ENCODE measurements at regions not wholly inside any gene's neighbourhood (a gene's known extent, or its start where the extent isn't known, plus 50 kb on each side); places are given as distances from the start of the nearest gene placed in this dataset.

DNA sequence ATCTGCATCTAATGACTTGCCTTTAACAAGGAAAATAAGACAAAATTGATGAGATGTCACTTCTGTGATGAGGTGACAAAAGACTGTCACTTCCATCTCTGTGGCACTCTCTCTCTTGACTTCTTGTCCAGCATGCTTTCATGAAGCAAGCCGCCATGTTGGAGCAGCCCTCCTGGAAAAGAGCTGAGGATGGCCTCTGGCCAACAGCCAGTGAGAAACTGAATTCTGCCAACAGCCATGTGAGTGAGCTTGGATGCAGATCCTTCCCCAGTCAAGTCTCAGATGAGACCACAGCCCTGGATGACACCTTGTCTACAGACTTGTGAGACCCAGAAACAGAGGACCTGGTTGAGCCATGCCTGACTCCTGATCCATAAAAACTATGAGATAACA, 412.6 kb upstream of the SHH start:
- Histone ChIP-seq H3K27me3 (no peaks in the 10 kb centered on the region), H3K4me3 (no peak overlapping the region), H3K36me3 (no peaks in the 10 kb centered on the region), H3K27ac (no peak overlapping the region), H3K9me3 (no peaks in the 10 kb centered on the region), H3K4me1 (no peaks in the 10 kb centered on the region)
- TF ChIP-seq POLR2A (IDR thresholded peaks at IDR 0.05) (no peak), CTCF (IDR thresholded peaks at IDR 0.05 in 4 of 5, conservative IDR thresholded peaks at IDR 0.05 in 1 of 5) (no peak)
- no peak for DNase-seq
- in situ Hi-C loops (cut with MboI; ENCODE audit: low sequenced_read_pairs in 4 of 4): no loop called here
- intact Hi-C loops (cut with DNase I; ENCODE audit: low total_unique reads): no loop called here
- ATAC-seq: no peak

DNA sequence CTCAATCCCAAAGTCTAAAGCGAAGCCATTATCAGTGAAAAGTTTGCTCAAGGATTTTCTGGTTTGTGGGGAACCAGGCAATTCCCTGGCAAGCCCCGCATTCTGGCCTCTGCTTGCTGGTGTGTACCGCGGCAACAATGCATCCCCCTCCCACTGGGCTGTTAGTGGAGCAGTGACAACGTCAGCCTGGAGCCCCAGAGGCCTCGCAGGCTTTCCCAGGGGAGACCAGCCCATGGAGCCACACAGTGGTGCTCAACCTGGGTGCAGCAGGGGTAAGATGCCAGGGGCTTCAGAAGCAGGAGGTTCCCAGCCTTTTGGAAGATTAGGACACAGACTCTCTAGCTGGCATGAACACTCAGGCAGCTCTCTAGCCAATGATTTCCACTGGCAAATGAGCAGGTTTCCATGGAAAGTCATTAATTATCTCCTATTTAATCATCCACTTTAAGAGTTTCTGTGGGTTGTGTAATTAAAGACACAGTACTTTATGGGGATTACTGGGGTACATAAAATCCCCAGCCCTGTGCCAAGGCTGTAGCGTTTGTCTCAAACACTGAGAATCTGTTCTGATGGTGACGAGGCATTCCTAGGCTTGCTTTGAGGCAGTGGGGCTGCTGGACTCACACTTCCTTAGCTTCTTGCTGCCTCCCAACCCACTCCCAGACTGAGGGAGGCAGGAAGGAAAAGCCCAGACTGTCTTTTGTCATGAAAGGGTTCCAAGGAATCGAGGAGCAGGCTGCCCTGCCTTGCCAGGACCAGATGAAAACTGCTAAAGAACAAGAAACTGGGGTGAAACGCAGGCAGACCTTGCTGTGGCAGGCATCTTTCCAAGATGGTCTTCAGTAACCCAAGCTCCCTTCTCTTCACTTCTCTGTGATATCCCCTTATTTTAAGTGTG, 411.9 kb upstream of the SHH start:
- TF ChIP-seq POLR2A (IDR thresholded peaks at IDR 0.05): no peak
- TF ChIP-seq CTCF (IDR thresholded peaks at IDR 0.05 in 4 of 5, conservative IDR thresholded peaks at IDR 0.05 in 1 of 5): no peak
- ATAC-seq (no peak), DNase-seq (no peak)
- Histone ChIP-seq H3K27ac (no peak overlapping the region), H3K36me3 (no peaks in the 10 kb centered on the region), H3K4me1 (no peaks in the 10 kb centered on the region), H3K9me3 (no peaks in the 10 kb centered on the region), H3K27me3 (no peaks in the 10 kb centered on the region), H3K4me3 (no peak overlapping the region)
- in situ Hi-C loops (cut with MboI; ENCODE audit: low sequenced_read_pairs in 4 of 4) (no loop called here), intact Hi-C loops (cut with DNase I; ENCODE audit: low total_unique reads) (no loop called here)

DNA sequence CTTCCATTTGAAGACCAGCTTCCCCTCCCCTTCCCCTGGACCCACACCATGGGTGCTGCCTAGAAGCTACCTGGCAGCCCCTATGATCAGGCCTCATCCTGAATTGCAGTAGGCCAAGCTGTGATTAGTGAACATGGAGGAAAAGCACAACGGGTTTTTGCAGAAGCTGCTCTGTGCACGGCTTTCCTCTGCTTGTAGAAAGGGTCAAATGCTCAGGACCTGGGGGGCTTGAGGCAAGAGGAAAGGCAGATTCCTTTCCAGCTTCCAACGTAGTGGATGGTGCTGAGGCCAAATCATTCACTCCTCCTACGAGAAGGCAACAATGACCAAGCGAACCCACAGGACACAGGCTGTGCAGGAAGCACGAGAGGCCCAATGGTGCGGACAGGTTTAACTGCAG, 410.3 kb upstream of the SHH start:
- DNase-seq (no peak), ATAC-seq (no peak)
- H3K4me3 ChIP-seq: no peak overlapping the region
- TF ChIP-seq CTCF (IDR thresholded peaks at IDR 0.05 in 4 of 5, conservative IDR thresholded peaks at IDR 0.05 in 1 of 5): no peak
- no peak for TF ChIP-seq POLR2A (IDR thresholded peaks at IDR 0.05)
- H3K27ac ChIP-seq: no peak overlapping the region
- H3K36me3 ChIP-seq: no peaks in the 10 kb centered on the region
- H3K9me3 ChIP-seq: no peaks in the 10 kb centered on the region
- in situ Hi-C loops (cut with MboI; ENCODE audit: low sequenced_read_pairs in 4 of 4): no loop called here
- H3K27me3 ChIP-seq: no peaks in the 10 kb centered on the region
- H3K4me1 ChIP-seq: no peaks in the 10 kb centered on the region
- intact Hi-C loops (cut with DNase I; ENCODE audit: low total_unique reads): no loop called here

DNA sequence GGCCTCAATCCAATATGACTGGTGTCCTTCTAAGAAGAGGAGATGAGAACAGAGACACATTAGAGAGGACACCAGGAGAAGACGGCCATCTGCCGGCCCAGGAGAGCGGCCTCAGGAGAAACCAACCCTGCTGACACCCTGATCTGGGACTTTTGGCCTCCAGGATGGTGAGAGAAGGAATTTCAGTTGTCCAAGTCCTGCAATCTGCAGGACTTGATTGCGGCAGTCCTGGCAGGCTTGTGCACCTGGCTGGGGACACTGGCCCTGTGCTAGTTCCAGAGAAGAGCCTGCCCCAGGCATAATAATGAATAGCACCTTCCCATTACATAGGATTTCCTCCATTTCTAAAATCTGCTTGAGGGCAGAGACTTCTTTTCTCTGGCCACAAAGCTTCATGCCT, 409.9 kb upstream of the SHH start:
- no peak for DNase-seq
- no peak for ATAC-seq
- Histone ChIP-seq H3K9me3 (no peaks in the 10 kb centered on the region), H3K36me3 (no peaks in the 10 kb centered on the region), H3K4me3 (no peak overlapping the region), H3K4me1 (no peaks in the 10 kb centered on the region), H3K27me3 (no peaks in the 10 kb centered on the region), H3K27ac (no peak overlapping the region)
- in situ Hi-C loops (cut with MboI; ENCODE audit: low sequenced_read_pairs in 4 of 4): no loop called here
- no peak for TF ChIP-seq CTCF (IDR thresholded peaks at IDR 0.05 in 4 of 5, conservative IDR thresholded peaks at IDR 0.05 in 1 of 5)
- no peak for TF ChIP-seq POLR2A (IDR thresholded peaks at IDR 0.05)
- intact Hi-C loops (cut with DNase I; ENCODE audit: low total_unique reads): no loop called here

- no peaks in the 10 kb centered on the region for H3K4me1 ChIP-seq
- ATAC-seq: no peak
- no peaks in the 10 kb centered on the region for H3K9me3 ChIP-seq
- no peak overlapping the region for H3K4me3 ChIP-seq
- DNase-seq: no peak
- intact Hi-C loops (cut with DNase I; ENCODE audit: low total_unique reads): no loop called here
- no peaks in the 10 kb centered on the region for H3K27me3 ChIP-seq
- no peaks in the 10 kb centered on the region for H3K36me3 ChIP-seq
- in situ Hi-C loops (cut with MboI; ENCODE audit: low sequenced_read_pairs in 4 of 4): no loop called here
- H3K27ac ChIP-seq: no peak overlapping the region
- TF ChIP-seq CTCF (IDR thresholded peaks at IDR 0.05 in 4 of 5, conservative IDR thresholded peaks at IDR 0.05 in 1 of 5): no peak
- no peak for TF ChIP-seq POLR2A (IDR thresholded peaks at IDR 0.05)
Measured at GRCh38 chr7:156220701-156221100, 408.4 kb upstream of the SHH start.

Measured in gastrocnemius medialis (tissue), 4 donors.